Esophagus squamous epithelium (tissue), 5 donors: ENCODE measurements at regions not wholly inside any gene's neighbourhood (a gene's known extent, or its start where the extent isn't known, plus 50 kb on each side); places are given as distances from the start of the nearest gene placed in this dataset.
A peak's percentile ranks its signal among the peaks of the same experiment; 100 is the strongest.

Experiments
- DNase-seq: peaks from one replicate; lab custom pipeline; 2025; lab: John Stamatoyannopoulos, UW
- H3K27ac ChIP-seq, 4 donors: fragments of 200-600 bp; sonication (generic); one replicate each; pipeline ENCODE4 v1.5.1; 2016 to 2019; ENCODE audit warnings: mild to moderate bottlenecking in 1 of 4
- H3K27me3 ChIP-seq, 4 donors: fragments of 200-600 bp; sonication (generic); 1 replicate in 3 of 4; 2 replicates in 1 of 4; pipeline versions ENCODE4 v1.5.1 to v1.6.0; 2017 to 2021; ENCODE audit warnings: antibody characterized with exemption in 1 of 4
- H3K36me3 ChIP-seq, 3 donors: fragments of 200-600 bp; sonication (generic); one replicate each; pipeline ENCODE4 v1.5.1; 2016 to 2019
- H3K4me1 ChIP-seq, 3 donors: fragments of 200-600 bp; sonication (generic); one replicate each; pipeline ENCODE4 v1.5.1; 2017 to 2019
- H3K4me3 ChIP-seq, 4 donors: fragments of 200-600 bp; sonication (generic); 1 replicate in 3 of 4; 2 replicates in 1 of 4; pipeline ENCODE4 v1.5.1; 2016 to 2019; ENCODE audit warnings: mild to moderate bottlenecking in 2 of 4, moderate library complexity in 1 of 4
- H3K9me3 ChIP-seq, 3 donors: fragments of 200-600 bp; sonication (generic); one replicate each; pipeline ENCODE4 v1.5.1; 2016 to 2019
- POLR2A ChIP-seq, 4 donors: fragments of 450-650 bp; IDR thresholded peaks; one replicate each; pipeline ENCODE4 v1.6.1; 2017; ENCODE audit warnings: antibody characterized with exemption in 4 of 4, mild to moderate bottlenecking in 4 of 4, moderate library complexity in 3 of 4
- WGBS, 2 donors: methylation state at CpG; one replicate each; pipeline ENCODE4 v1.1.5; 2018; 5-methylcytosine and 5-hydroxymethylcytosine counted together
- intact Hi-C: fragments of 100-400 bp; cut with DNase I; formaldehyde crosslinking; loops from one replicate; pipeline ENCODE4 v1.15.0; 2022
- TF ChIP-seq, protein P1 (sequence below), 6 experiments: fragments of 450-650 bp in 4 of 6; fragments of 200-600 bp in 2 of 6; sonication (generic) in 2 of 6; IDR thresholded peaks; one replicate each; pipeline ENCODE4 v1.5.1; 2016 to 2019; ENCODE audit warnings: antibody characterized with exemption in 6 of 6, mild to moderate bottlenecking in 4 of 6, moderate library complexity in 4 of 6
- donor health status: DM: yes; HTN: yes; CAD: no.

DNA sequence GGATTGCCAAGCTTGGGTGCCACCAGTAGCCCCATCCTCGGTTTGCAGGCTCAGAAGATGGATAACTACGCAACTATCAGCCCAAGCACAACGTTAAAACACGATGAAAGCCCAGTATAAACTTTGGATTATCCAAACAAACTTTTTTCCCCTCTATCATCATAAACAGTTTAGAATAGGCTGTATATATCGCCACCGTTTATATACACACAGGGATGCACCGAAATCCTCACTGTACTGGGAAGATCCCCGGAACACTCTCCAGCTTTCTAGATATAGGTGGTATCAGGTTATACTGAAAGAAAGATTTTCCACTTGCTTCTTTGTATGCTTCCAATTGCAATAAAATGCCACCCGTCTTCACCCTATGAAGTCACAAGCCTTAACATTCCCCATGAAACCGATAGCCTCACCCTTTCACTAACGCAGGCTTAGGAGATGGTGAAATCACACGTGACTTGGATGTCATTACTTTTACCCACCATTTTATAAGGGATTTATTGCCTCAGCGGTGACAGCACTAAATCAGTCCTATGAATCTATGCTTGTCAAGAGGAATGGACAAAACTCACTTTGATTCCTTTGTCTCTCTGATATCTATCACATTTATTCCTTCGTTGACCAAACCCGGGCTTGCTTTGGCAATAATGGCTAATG lies 207.6 kb upstream of the FOXN3 start:
- DNase-seq = no peak
- Histone ChIP-seq H3K27ac (no peak overlapping the region), H3K36me3 (no peaks in the 10 kb centered on the region), H3K27me3 (no peaks in the 10 kb centered on the region), H3K4me1 (peaks cover 9 to 46% (median 20%) of the 10 kb centered on the region in 3 donors), H3K4me3 (peak overlapping the region in 1 of 4 donors; percentile 34), H3K9me3 (no peaks in the 10 kb centered on the region)
- 83% methylated on average over 14 to 15 of the region's 15 CpGs for WGBS, 2 donors
- TF ChIP-seq, protein P1, sequence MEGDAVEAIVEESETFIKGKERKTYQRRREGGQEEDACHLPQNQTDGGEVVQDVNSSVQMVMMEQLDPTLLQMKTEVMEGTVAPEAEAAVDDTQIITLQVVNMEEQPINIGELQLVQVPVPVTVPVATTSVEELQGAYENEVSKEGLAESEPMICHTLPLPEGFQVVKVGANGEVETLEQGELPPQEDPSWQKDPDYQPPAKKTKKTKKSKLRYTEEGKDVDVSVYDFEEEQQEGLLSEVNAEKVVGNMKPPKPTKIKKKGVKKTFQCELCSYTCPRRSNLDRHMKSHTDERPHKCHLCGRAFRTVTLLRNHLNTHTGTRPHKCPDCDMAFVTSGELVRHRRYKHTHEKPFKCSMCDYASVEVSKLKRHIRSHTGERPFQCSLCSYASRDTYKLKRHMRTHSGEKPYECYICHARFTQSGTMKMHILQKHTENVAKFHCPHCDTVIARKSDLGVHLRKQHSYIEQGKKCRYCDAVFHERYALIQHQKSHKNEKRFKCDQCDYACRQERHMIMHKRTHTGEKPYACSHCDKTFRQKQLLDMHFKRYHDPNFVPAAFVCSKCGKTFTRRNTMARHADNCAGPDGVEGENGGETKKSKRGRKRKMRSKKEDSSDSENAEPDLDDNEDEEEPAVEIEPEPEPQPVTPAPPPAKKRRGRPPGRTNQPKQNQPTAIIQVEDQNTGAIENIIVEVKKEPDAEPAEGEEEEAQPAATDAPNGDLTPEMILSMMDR (IDR thresholded peaks at IDR 0.05) = no peak
- TF ChIP-seq POLR2A (IDR thresholded peaks at IDR 0.05) = no peak
- intact Hi-C loops = loop anchor here (10.0 kb wide), 1 partner anchor 190 kb away; no protein-coding TSS in a partner anchor

DNA sequence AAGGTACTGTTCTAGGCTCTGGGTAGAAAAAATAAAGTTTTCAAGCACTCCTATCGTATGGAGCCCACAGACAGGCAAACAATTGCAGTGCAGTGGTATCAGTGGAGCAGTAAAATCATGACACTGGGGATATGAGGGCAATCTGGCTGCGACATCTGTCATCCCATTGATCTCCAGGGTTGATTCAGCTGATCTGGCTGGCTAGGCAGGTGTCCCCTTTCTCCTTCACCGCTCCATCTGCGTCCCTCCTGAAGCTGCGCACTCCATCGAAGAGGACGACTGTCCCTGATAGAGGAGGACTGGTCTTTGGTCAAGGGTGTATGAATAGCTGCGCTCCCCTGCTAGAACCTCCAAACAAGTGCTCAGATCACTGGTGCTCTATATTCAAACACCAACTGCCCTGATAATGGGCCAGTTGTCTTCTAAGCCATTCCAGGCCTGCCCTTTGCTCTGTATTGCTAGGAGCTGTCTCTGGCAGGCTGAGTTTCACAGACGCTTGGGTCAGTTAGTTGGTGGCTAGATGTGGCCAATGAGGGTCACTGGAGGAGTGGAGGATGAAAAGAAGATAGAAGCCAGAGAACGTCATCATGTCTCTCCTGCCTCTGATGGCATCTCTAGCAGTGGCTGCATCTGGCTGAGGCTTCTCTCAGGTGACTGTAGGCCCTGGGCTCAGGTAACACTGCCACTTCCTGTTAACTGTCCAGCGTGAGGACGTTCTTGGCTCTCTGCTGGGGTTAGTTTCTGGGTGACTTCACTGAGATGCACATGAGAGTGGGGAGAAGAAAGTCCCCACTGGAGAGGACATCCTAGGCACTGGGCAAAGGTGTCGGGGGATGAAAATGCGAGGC lies 205.0 kb upstream of the FOXN3 start:
- intact Hi-C loops = loop anchor here (10.0 kb wide), 1 partner anchor 187 kb away; no protein-coding TSS in a partner anchor
- H3K4me1 ChIP-seq = peaks cover 9 to 46% (median 16%) of the 10 kb centered on the region in 3 donors
- DNase-seq = no peak

DNA sequence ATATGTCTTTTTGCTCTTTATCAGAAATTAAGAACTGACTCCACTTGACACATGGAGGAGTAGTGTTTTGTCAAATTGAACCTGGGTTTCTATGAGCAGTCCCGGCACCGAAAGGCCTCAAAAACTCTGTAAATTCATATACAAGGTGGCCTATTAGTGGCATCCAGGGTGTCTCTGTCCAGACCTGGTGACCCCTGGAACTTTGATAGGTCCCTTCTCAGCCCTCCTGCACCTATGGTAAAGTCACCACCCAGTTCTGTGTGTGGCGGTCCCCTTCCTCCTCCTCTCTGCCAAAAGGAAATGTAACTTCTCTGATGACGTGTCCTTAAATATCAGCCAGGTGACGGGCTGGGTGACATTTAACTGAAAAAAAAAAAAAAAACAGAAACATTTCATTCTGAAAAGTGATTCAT lies 204.0 kb upstream of the FOXN3 start:
- no peak for DNase-seq
- intact Hi-C loops = loop anchor here (10.0 kb wide), 1 partner anchor 186 kb away; no protein-coding TSS in a partner anchor
- TF ChIP-seq, protein P1 (IDR thresholded peaks at IDR 0.05) = no peak
- TF ChIP-seq POLR2A (IDR thresholded peaks at IDR 0.05) = no peak
- H3K27ac ChIP-seq = peak overlapping the region in 2 of 4 donors; percentile 11 to 23
- no peaks in the 10 kb centered on the region for H3K9me3 ChIP-seq
- peaks cover 9 to 51% (median 20%) of the 10 kb centered on the region in 3 donors for H3K4me1 ChIP-seq
- no peaks in the 10 kb centered on the region for H3K27me3 ChIP-seq
- WGBS, 2 donors = 72 to 73% methylated on average over 4 to 5 of the region's 5 CpGs
- H3K36me3 ChIP-seq = no peaks in the 10 kb centered on the region
- H3K4me3 ChIP-seq = no peak overlapping the region

More for the DNA sequence above, 205.0 kb upstream of the FOXN3 start:
- Histone ChIP-seq H3K27me3 (no peaks in the 10 kb centered on the region), H3K9me3 (no peaks in the 10 kb centered on the region), H3K4me3 (no peak overlapping the region), H3K36me3 (no peaks in the 10 kb centered on the region), H3K27ac (no peak overlapping the region)
- 95 to 99% methylated on average over 9 to 14 of the region's 14 CpGs for WGBS, 2 donors
- TF ChIP-seq, protein P1 (IDR thresholded peaks at IDR 0.05) = no peak
- TF ChIP-seq POLR2A (IDR thresholded peaks at IDR 0.05) = no peak

DNA sequence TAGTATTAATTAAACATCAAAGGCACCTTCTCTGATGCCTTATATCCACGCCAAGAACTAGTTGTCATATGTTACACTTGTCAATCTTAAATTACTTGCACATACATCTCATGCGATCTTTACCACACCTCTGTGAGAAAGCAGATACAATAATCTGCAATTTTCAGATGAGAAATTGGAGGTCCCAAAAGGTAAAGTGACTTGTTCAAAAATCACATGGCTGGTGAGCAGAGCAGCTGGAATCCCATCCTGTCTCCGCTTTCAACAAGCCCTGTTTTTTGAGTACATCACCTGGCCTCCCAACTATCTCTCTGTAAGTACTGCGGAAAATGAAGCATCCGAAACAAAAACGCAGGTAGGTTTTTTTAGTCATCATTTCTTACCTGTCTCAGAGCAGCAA lies 203.4 kb upstream of the FOXN3 start:
- Histone ChIP-seq H3K4me3 (no peak overlapping the region), H3K27ac (peak overlapping the region in 1 of 4 donors; percentile 89), H3K27me3 (no peaks in the 10 kb centered on the region), H3K36me3 (no peaks in the 10 kb centered on the region), H3K4me1 (peaks cover 6 to 51% (median 18%) of the 10 kb centered on the region in 3 donors), H3K9me3 (no peaks in the 10 kb centered on the region)
- WGBS, 2 donors = 87 to 98% methylated on average over 6 of the region's 6 CpGs
- intact Hi-C loops = loop anchor here (10.0 kb wide), 1 partner anchor 186 kb away; no protein-coding TSS in a partner anchor
- TF ChIP-seq, protein P1 (IDR thresholded peaks at IDR 0.05) = no peak
- TF ChIP-seq POLR2A (IDR thresholded peaks at IDR 0.05) = no peak
- no peak for DNase-seq
